HepG2 (cell line): ENCODE measurements at regions not wholly inside any gene's neighbourhood (a gene's known extent, or its start where the extent isn't known, plus 50 kb on each side); places are given as distances from the start of the nearest gene placed in this dataset.
A peak's percentile ranks its signal among the peaks of the same experiment; 100 is the strongest.

ENCODE experiments used
- ATAC-seq: fragments of 200-7000 bp; cut with Tn5 transposase; 3 replicates; pipeline ENCODE4 v1.9.1; 2020; ENCODE audit warnings: mild to moderate bottlenecking, moderate library complexity
- BruUV-seq: library from RNA; stranded (reverse); fragments of 400-500 nt; replicated peaks from 2 replicates; lab custom pipeline; 2021; lab: Mats Ljungman, UMichigan
- CTCF ChIA-PET: fragments of 300-600 bp; formaldehyde crosslinking; extraction: SDS; loops from one replicate; lab custom pipeline; 2021; ENCODE audit warnings: low total read pairs, inconsistent platforms, low intra/inter-chr PET ratio; lab: Yijun Ruan, JAX
- POLR2A ChIA-PET: fragments of 350-600 bp; sonication (Branson Sonifier 250); formaldehyde crosslinking; loops from one replicate; lab custom pipeline; 2020; ENCODE audit warnings: antibody characterized with exemption, inconsistent platforms; lab: Yijun Ruan, JAX
- DNase-seq: peaks from one replicate; pipeline ENCODE4 v3.0.0-alpha.2; 2015; ENCODE audit warnings: low spot score
- FAIRE-seq: peaks from 3 replicates; lab custom pipeline; 2011; peaks lifted over from hg19 to GRCh38; lab: Jason Lieb, UNC
- H2AFZ ChIP-seq: one replicate; pipeline ENCODE4 v1.6.1; 2011; ENCODE audit warnings: low read length, inconsistent platforms
- H3K27ac ChIP-seq: fragments of 300-600 bp; 3 replicates; pipeline ENCODE4 v1.8.0; 2011; ENCODE audit warnings: mixed run types, mild to moderate bottlenecking, mixed read lengths, low read length, inconsistent platforms; ENCODE audit not compliant: insufficient read depth; ENCODE audit errors: extremely low read length
- H3K27me3 ChIP-seq, 2 experiments: fragments of 200-600 bp in 1 of 2; 2 replicates in 1 of 2; 3 replicates in 1 of 2; pipeline versions ENCODE4 v1.6.0 to v1.8.0; 2011; ENCODE audit warnings: low read length in 2 of 2, mild to moderate bottlenecking in 2 of 2, moderate library complexity in 2 of 2, inconsistent platforms in 1 of 2; ENCODE audit not compliant: insufficient read depth in 2 of 2, control insufficient read depth in 1 of 2
- H3K36me3 ChIP-seq, 2 experiments: fragments of 200-600 bp in 1 of 2; replicated peaks in 1 of 2; 2 replicates in 1 of 2; 3 replicates in 1 of 2; pipeline versions ENCODE4 v1.5.1 to v1.8.0; 2011; ENCODE audit warnings: low read length in 2 of 2, inconsistent platforms in 1 of 2; ENCODE audit not compliant: insufficient read depth in 2 of 2, control insufficient read depth in 1 of 2
- H3K4me1 ChIP-seq: 2 replicates; pipeline ENCODE4 v1.5.1; 2012; ENCODE audit warnings: low read length, inconsistent platforms; ENCODE audit not compliant: insufficient read depth
- H3K4me2 ChIP-seq: 2 replicates; pipeline ENCODE4 v1.6.0; 2011; ENCODE audit warnings: low read depth, low read length, inconsistent platforms
- H3K4me3 ChIP-seq, 3 experiments: fragments of 200-600 bp in 1 of 3; sonication (generic), shearing (Covaris generic) in 1 of 3; replicated peaks in 1 of 3; 2 replicates each; pipeline ENCODE4 v1.5.1; 2011 to 2016; ENCODE audit warnings: low read length in 3 of 3, inconsistent platforms in 2 of 3, low read depth in 2 of 3, mild to moderate bottlenecking in 2 of 3, control low read depth in 1 of 3, mixed read lengths in 1 of 3; ENCODE audit not compliant: insufficient read depth in 1 of 3
- H3K79me2 ChIP-seq: one replicate; pipeline ENCODE4 v1.6.1; 2011; ENCODE audit warnings: low read length, inconsistent platforms; ENCODE audit not compliant: insufficient read depth
- H3K9ac ChIP-seq: 2 replicates; pipeline ENCODE4 v1.6.0; 2011; ENCODE audit warnings: mild to moderate bottlenecking, low read depth, low read length, inconsistent platforms; ENCODE audit not compliant: insufficient read depth
- H3K9me3 ChIP-seq: 2 replicates; pipeline ENCODE4 v1.5.1; 2012; ENCODE audit warnings: mild to moderate bottlenecking, low read length
- H4K20me1 ChIP-seq: 2 replicates; pipeline ENCODE4 v1.6.0; 2011; ENCODE audit warnings: inconsistent platforms, mild to moderate bottlenecking, low read length, moderate library complexity; ENCODE audit not compliant: insufficient read depth
- ATF1 ChIP-seq: IDR thresholded peaks from 2 replicates; pipeline ENCODE4 v1.6.1; 2016; ENCODE audit warnings: mild to moderate bottlenecking, control low read depth
- ATF7-NPFF ChIP-seq: sonication (generic); formaldehyde crosslinking; IDR thresholded peaks from 2 replicates; pipeline ENCODE4 v1.8.1; 2023; ENCODE audit warnings: mild to moderate bottlenecking, low read depth, missing genetic modification reagents, moderate library complexity
- CEBPB ChIP-seq: IDR thresholded peaks from 2 replicates; pipeline ENCODE4 v1.6.1; 2011; ENCODE audit warnings: low read depth, low read length, improper control_type of control experiment, borderline replicate concordance
- DPF2 ChIP-seq: sonication (generic); formaldehyde crosslinking; IDR thresholded peaks from 2 replicates; pipeline ENCODE4 v1.4.0; 2020; ENCODE audit warnings: mild to moderate bottlenecking, low read depth, missing genetic modification reagents, borderline replicate concordance
- EEA1 ChIP-seq: sonication (generic); formaldehyde crosslinking; IDR thresholded peaks from 2 replicates; pipeline ENCODE4 v1.5.1; 2020; ENCODE audit warnings: mild to moderate bottlenecking, missing genetic modification reagents, borderline replicate concordance
- ELF3 ChIP-seq: IDR thresholded peaks from 2 replicates; pipeline ENCODE4 v1.6.1; 2016; ENCODE audit warnings: missing genetic modification reagents, missing compliant biosample characterization
- MIER2 ChIP-seq: IDR thresholded peaks from 2 replicates; pipeline ENCODE4 v1.6.1; 2016; ENCODE audit warnings: missing biosample characterization, missing genetic modification reagents
- NFE2 ChIP-seq: sonication (generic); formaldehyde crosslinking; IDR thresholded peaks from 2 replicates; pipeline ENCODE4 v1.4.0; 2020; ENCODE audit warnings: missing genetic modification reagents
- TP53 ChIP-seq: sonication (generic); formaldehyde crosslinking; conservative IDR thresholded peaks from 2 replicates; pipeline ENCODE4 v1.4.0; 2020; ENCODE audit warnings: missing genetic modification reagents
- ZFP90 ChIP-seq: sonication (generic); formaldehyde crosslinking; IDR thresholded peaks from 2 replicates; pipeline ENCODE4 v1.8.0; 2022; ENCODE audit warnings: missing genetic modification reagents, mild to moderate bottlenecking, inconsistent platforms, borderline replicate concordance
- ZNF33A ChIP-seq: sonication (generic); formaldehyde crosslinking; IDR thresholded peaks from 2 replicates; pipeline ENCODE4 v1.5.1; 2020; ENCODE audit warnings: missing genetic modification reagents, mild to moderate bottlenecking, moderate library complexity, borderline replicate concordance
- ZNF362 ChIP-seq: sonication (generic); formaldehyde crosslinking; IDR thresholded peaks from 2 replicates; pipeline ENCODE4 v1.4.0; 2020; ENCODE audit warnings: missing genetic modification reagents, mild to moderate bottlenecking, borderline replicate concordance
- ZNF713 ChIP-seq: sonication (generic); formaldehyde crosslinking; IDR thresholded peaks from 2 replicates; pipeline ENCODE4 v1.4.0; 2020; ENCODE audit warnings: mild to moderate bottlenecking, missing genetic modification reagents
- WGBS: methylation state at CpG from one replicate; pipeline ENCODE4 v1.1.6; 2017; ENCODE audit warnings: low lambda C conversion rate; 5-methylcytosine and 5-hydroxymethylcytosine counted together
- in situ Hi-C: cut with HindIII; loops from 2 replicates; pipeline ENCODE4 v1.10.0; 2017; ENCODE audit warnings: low pct_unique_long_range_greater_than_20kb; ENCODE audit not compliant: extremely low pct_ligation_motif_present
- intact Hi-C: fragments of 100-400 bp; cut with micrococcal nuclease; formaldehyde crosslinking; loops from one replicate; pipeline ENCODE4 v1.10.0; 2022; ENCODE audit not compliant: unreplicated experiment
- TF ChIP-seq, protein P1 (sequence below): sonication (generic); formaldehyde crosslinking; IDR thresholded peaks from 2 replicates; pipeline ENCODE4 v1.4.0; 2020; ENCODE audit warnings: missing genetic modification reagents

GRCh38 chr3:59191651-59192050 is 141.8 kb upstream of the CFAP20DC start:
- Histone ChIP-seq H3K27ac (no peak overlapping the region), H3K36me3 (no peaks in the 10 kb centered on the region), H2AFZ (no peak overlapping the region), H3K4me1 (peaks cover 10% of the 10 kb centered on the region; the same call in 1 of the 2 replicates), H3K9ac (no peak overlapping the region), H3K9me3 (no peaks in the 10 kb centered on the region), H3K79me2 (no peaks in the 10 kb centered on the region), H3K4me2 (no peak overlapping the region), H3K4me3 (no peak overlapping the region), H3K27me3 (no peaks in the 10 kb centered on the region), H4K20me1 (no peaks in the 10 kb centered on the region)
- TF ChIP-seq ZNF362 (CRISPR knock-in tag) (no peak), ZNF33A (CRISPR knock-in tag) (no peak), ZNF713 (no peak), CEBPB (no peak), MIER2 (no peak)
- intact Hi-C loops (no loop called here), in situ Hi-C loops (no loop called here)
- WGBS = 2% methylated on average over 2 of the region's 2 CpGs
- ChIA-PET CTCF (no interaction called here), POLR2A (no interaction called here)
- FAIRE-seq = no peak
- BruUV-seq = no TSS peak
- ATAC-seq = no peak
- DNase-seq = no peak

DNA sequence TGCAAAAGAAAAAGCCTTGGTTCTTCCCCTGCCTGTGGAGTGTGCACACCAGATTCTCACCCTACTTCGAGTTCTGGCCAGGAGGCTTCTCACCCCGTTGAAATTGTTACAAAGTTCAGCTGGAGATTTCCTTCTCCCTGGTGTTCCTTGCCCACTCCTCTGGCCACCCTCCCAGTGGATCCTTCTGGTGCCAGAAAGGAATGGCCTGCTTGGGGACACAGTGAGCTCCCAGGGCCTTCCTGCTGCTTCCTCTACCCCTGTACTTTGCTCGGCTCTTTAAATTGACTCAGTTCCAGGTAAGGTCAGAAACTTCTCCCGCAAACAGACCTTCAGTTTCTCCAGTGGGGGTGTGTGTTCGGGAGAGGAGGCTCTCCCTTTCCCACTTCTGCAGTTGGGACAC is 140.1 kb upstream of the CFAP20DC start:
- H3K79me2 ChIP-seq = no peaks in the 10 kb centered on the region
- FAIRE-seq (no peak), DNase-seq (no peak), ATAC-seq (no peak; the same call in 2 of the 3 replicates)
- no peak overlapping the region for H3K4me3 ChIP-seq
- WGBS = 29% methylated on average over 5 of the region's 5 CpGs
- H3K27me3 ChIP-seq = no peaks in the 10 kb centered on the region
- no peaks in the 10 kb centered on the region for H4K20me1 ChIP-seq
- H3K36me3 ChIP-seq = no peaks in the 10 kb centered on the region
- ChIA-PET POLR2A (no interaction called here), CTCF (no interaction called here)
- no peak overlapping the region for H3K9ac ChIP-seq
- H2AFZ ChIP-seq = no peak overlapping the region
- peaks cover 10% of the 10 kb centered on the region; the same call in 1 of the 2 replicates for H3K4me1 ChIP-seq
- intact Hi-C loops = no loop called here
- in situ Hi-C loops = no loop called here
- BruUV-seq = no TSS peak
- no peak overlapping the region for H3K27ac ChIP-seq
- 0 out of 2 replicates have a peak overlapping the region, but pooled peaks have one; percentile 2 for H3K4me2 ChIP-seq
- H3K9me3 ChIP-seq = no peaks in the 10 kb centered on the region
- TF ChIP-seq, protein P1, sequence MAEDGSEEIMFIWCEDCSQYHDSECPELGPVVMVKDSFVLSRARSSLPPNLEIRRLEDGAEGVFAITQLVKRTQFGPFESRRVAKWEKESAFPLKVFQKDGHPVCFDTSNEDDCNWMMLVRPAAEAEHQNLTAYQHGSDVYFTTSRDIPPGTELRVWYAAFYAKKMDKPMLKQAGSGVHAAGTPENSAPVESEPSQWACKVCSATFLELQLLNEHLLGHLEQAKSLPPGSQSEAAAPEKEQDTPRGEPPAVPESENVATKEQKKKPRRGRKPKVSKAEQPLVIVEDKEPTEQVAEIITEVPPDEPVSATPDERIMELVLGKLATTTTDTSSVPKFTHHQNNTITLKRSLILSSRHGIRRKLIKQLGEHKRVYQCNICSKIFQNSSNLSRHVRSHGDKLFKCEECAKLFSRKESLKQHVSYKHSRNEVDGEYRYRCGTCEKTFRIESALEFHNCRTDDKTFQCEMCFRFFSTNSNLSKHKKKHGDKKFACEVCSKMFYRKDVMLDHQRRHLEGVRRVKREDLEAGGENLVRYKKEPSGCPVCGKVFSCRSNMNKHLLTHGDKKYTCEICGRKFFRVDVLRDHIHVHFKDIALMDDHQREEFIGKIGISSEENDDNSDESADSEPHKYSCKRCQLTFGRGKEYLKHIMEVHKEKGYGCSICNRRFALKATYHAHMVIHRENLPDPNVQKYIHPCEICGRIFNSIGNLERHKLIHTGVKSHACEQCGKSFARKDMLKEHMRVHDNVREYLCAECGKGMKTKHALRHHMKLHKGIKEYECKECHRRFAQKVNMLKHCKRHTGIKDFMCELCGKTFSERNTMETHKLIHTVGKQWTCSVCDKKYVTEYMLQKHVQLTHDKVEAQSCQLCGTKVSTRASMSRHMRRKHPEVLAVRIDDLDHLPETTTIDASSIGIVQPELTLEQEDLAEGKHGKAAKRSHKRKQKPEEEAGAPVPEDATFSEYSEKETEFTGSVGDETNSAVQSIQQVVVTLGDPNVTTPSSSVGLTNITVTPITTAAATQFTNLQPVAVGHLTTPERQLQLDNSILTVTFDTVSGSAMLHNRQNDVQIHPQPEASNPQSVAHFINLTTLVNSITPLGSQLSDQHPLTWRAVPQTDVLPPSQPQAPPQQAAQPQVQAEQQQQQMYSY (CRISPR knock-in tag) = no peak
- TF ChIP-seq DPF2 (CRISPR knock-in tag) (no peak), EEA1 (no peak), ZFP90 (CRISPR knock-in tag) (no peak), ATF7-NPFF (no peak), ELF3 (CRISPR knock-in tag) (no peak), TP53 (CRISPR knock-in tag) (no peak), NFE2 (no peak), ATF1 (CRISPR knock-in tag) (no peak)
